ENCODE measurements at regions not wholly inside any gene's neighbourhood (a gene's known extent, or its start where the extent isn't known, plus 50 kb on each side); places are given as distances from the start of the nearest gene placed in this dataset.

DNA sequence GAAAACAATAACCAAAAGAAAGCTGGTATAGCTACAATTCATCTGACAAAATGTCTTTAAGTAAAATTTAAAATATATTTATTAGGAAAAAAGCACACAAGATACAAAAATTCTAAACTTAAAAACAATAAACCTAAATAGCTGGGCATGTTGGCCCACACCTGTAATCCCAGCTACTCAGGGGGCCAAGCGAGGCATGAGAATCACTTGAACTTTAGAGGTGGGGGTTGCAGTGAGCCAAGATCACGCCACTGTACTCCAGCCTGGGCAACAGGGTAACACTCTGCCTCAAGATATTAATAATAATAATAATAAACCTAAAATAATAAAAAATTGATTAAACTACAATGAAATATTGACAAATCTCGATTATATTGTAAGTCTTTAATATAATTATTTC is 77.8 kb upstream of the PDK4 start:
- no peak for DNase-seq (ENCODE audit: low spot score)
- in situ Hi-C loops (cut with HindIII; ENCODE audit: low sequenced_read_pairs) = no loop called here

DNA sequence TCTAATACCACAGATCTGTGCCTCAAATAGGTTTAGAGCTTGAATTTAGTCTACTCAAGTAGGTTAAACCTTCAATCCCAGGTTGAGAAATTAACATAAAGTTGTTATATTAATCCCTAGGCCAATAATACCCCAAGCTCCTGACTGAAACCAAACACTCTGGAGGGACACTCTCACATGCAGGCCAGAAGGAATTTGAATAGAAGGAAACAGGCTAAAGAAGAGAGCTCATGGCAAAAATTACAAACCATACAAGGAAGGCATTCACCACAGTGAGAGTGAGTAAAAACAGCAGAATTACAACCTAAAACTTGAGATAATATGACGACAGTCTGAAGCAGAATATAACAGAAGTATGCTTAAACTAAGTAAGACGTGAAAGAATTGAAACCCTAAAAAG is 76.1 kb upstream of the PDK4 start:
- DNase-seq (ENCODE audit: low spot score) = no peak
- in situ Hi-C loops (cut with HindIII; ENCODE audit: low sequenced_read_pairs) = no loop called here

GRCh38 chr7:95669513-95669912 is 73.2 kb upstream of the PDK4 start:
- in situ Hi-C loops (cut with HindIII; ENCODE audit: low sequenced_read_pairs) = no loop called here
- no peak for DNase-seq (ENCODE audit: low spot score)

GRCh38 chr7:95668504-95669018 is 72.2 kb upstream of the PDK4 start:
- no peak for DNase-seq (ENCODE audit: low spot score)
- in situ Hi-C loops (cut with HindIII; ENCODE audit: low sequenced_read_pairs) = no loop called here

DNA sequence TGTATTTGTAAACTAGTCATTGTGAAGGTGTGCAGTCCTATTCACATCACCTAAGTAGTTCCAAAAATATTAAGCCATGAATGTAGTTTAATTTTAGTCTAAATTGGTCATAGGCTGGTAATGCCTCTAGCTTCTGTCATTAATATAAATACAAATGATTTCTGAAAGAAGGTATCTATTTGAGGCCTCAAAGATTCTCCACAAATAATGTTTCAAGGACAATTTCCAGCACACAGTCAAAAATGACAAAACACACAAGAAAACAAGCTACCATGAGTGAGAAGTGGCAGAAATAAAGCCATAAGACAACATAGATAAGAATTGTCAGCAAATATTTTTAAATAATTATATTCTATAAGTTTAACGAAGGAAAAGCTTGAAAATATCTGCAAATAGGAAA is 66.7 kb upstream of the PDK4 start:
- in situ Hi-C loops (cut with HindIII; ENCODE audit: low sequenced_read_pairs) = no loop called here
- DNase-seq (ENCODE audit: low spot score) = no peak

DNA sequence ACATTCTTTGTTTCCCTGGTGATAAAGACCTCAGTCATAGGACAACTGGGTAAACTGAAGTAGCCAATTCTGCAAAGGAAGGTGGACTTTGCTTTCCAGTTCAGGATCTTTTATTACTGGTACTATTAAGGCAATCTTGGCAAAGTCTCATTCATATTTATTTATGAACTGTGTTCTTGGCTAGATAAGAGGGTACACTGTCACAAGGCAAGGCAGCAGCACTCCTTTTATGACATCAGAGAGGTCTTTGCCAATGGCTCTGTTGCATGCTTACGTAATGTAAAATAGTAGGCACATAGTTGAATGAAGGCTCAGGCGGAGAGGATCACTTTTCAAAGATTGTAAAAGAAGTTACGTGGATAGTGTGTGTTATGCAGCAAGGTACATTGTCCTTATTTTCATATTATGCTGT is 63.7 kb upstream of the PDK4 start:
- DNase-seq (ENCODE audit: low spot score) = no peak
- in situ Hi-C loops (cut with HindIII; ENCODE audit: low sequenced_read_pairs) = no loop called here

GRCh38 chr7:95658676-95659075 is 62.4 kb upstream of the PDK4 start:
- in situ Hi-C loops (cut with HindIII; ENCODE audit: low sequenced_read_pairs) = no loop called here
- no peak for DNase-seq (ENCODE audit: low spot score)

DNA sequence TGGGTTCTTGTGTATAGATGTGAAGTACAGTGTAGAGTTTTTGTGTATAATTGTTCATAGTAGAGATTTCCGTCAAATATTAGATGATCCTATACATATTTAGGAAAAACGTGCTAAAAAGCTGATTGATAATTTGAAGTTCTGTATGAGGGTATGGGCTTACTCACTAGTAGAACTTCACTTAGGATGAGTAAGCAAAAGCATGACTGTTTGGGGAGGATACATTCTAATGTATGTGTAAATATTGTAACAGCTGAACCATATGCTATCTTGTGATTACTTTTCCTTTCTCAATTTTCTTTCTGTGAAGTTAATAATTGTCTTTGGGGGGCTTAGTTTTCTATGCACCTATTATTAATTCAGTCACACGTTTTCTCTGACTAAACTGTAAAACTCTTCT is 53.2 kb upstream of the PDK4 start:
- in situ Hi-C loops (cut with HindIII; ENCODE audit: low sequenced_read_pairs) = no loop called here
- no peak for DNase-seq (ENCODE audit: low spot score)

- in situ Hi-C loops (cut with HindIII; ENCODE audit: low sequenced_read_pairs) = no loop called here
- no peak for DNase-seq (ENCODE audit: low spot score)
Observed at GRCh38 chr7:95646350-95646749, 50.0 kb upstream of the PDK4 start.

All from G401 (cell line).